Neural cell (in vitro differentiated cells): ENCODE measurements at regions not wholly inside any gene's neighbourhood (a gene's known extent, or its start where the extent isn't known, plus 50 kb on each side); places are given as distances from the start of the nearest gene placed in this dataset.

Source experiments
- EP300 ChIP-seq: fragments of 450-650 bp; conservative IDR thresholded peaks from 2 replicates; pipeline ENCODE4 v1.6.1; 2014; ENCODE audit warnings: antibody characterized with exemption, mild to moderate bottlenecking, moderate library complexity; ENCODE audit not compliant: poor library complexity, severe bottlenecking
- EZH2 ChIP-seq: fragments of 200-600, 300-800 bp; shearing (Covaris generic), sonication (generic); IDR thresholded peaks from 2 replicates; pipeline ENCODE4 v1.6.1; 2014; ENCODE audit warnings: antibody characterized with exemption, low read length, borderline replicate concordance, mild to moderate bottlenecking; ENCODE audit not compliant: insufficient read depth, poor library complexity, severe bottlenecking
- MXI1 ChIP-seq: fragments of 450-650 bp; conservative IDR thresholded peaks from 2 replicates; pipeline ENCODE4 v1.6.1; 2014; ENCODE audit warnings: antibody characterized with exemption, mild to moderate bottlenecking; ENCODE audit not compliant: poor library complexity, severe bottlenecking
- POLR2AphosphoS5 ChIP-seq: IDR thresholded peaks from 2 replicates; pipeline ENCODE4 v1.6.1; 2012
- RAD21 ChIP-seq: fragments of 450-650 bp; conservative IDR thresholded peaks from 2 replicates; pipeline ENCODE4 v1.6.1; 2014; ENCODE audit warnings: antibody characterized with exemption, mild to moderate bottlenecking, moderate library complexity
- SMC3 ChIP-seq: fragments of 450-650 bp; conservative IDR thresholded peaks from 2 replicates; pipeline ENCODE4 v1.6.1; 2014; ENCODE audit warnings: antibody characterized with exemption, mild to moderate bottlenecking, moderate library complexity; ENCODE audit not compliant: poor library complexity
- TF ChIP-seq, protein P1 (sequence below): fragments of 450-650 bp; IDR thresholded peaks from 2 replicates; pipeline ENCODE4 v1.5.1; 2014; ENCODE audit warnings: antibody characterized with exemption, mild to moderate bottlenecking, moderate library complexity; ENCODE audit not compliant: poor library complexity, severe bottlenecking
- TF ChIP-seq, protein P2 (sequence below): IDR thresholded peaks from 2 replicates; pipeline ENCODE4 v1.6.1; 2012; ENCODE audit warnings: borderline replicate concordance

DNA sequence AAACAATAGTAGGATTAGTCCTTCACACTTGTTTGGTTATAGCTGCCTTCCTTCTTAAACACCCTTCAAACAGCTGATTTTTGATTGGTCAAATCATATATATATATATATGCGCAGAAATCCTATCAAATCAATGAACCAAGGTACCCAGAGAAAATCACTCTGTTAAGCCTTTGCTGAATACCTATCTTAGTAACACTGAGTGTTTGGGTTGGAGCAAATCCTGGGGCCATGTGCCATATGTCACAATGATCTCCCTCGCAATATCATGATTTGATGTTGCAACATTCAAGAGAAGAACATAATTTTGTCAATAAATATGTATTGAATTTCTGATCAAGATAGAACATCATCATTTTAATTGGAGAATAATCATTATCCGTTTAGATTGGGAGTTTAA lies 795.6 kb downstream of the REEP3 start:
- TF ChIP-seq, protein P1, sequence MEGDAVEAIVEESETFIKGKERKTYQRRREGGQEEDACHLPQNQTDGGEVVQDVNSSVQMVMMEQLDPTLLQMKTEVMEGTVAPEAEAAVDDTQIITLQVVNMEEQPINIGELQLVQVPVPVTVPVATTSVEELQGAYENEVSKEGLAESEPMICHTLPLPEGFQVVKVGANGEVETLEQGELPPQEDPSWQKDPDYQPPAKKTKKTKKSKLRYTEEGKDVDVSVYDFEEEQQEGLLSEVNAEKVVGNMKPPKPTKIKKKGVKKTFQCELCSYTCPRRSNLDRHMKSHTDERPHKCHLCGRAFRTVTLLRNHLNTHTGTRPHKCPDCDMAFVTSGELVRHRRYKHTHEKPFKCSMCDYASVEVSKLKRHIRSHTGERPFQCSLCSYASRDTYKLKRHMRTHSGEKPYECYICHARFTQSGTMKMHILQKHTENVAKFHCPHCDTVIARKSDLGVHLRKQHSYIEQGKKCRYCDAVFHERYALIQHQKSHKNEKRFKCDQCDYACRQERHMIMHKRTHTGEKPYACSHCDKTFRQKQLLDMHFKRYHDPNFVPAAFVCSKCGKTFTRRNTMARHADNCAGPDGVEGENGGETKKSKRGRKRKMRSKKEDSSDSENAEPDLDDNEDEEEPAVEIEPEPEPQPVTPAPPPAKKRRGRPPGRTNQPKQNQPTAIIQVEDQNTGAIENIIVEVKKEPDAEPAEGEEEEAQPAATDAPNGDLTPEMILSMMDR = no peak
- TF ChIP-seq EP300 (no peak), POLR2AphosphoS5 (no peak), EZH2 (no peak), RAD21 (no peak), SMC3 (no peak), MXI1 (no peak)
- TF ChIP-seq, protein P2, sequence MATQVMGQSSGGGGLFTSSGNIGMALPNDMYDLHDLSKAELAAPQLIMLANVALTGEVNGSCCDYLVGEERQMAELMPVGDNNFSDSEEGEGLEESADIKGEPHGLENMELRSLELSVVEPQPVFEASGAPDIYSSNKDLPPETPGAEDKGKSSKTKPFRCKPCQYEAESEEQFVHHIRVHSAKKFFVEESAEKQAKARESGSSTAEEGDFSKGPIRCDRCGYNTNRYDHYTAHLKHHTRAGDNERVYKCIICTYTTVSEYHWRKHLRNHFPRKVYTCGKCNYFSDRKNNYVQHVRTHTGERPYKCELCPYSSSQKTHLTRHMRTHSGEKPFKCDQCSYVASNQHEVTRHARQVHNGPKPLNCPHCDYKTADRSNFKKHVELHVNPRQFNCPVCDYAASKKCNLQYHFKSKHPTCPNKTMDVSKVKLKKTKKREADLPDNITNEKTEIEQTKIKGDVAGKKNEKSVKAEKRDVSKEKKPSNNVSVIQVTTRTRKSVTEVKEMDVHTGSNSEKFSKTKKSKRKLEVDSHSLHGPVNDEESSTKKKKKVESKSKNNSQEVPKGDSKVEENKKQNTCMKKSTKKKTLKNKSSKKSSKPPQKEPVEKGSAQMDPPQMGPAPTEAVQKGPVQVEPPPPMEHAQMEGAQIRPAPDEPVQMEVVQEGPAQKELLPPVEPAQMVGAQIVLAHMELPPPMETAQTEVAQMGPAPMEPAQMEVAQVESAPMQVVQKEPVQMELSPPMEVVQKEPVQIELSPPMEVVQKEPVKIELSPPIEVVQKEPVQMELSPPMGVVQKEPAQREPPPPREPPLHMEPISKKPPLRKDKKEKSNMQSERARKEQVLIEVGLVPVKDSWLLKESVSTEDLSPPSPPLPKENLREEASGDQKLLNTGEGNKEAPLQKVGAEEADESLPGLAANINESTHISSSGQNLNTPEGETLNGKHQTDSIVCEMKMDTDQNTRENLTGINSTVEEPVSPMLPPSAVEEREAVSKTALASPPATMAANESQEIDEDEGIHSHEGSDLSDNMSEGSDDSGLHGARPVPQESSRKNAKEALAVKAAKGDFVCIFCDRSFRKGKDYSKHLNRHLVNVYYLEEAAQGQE = no peak
